ENCODE measurements at regions not wholly inside any gene's neighbourhood (a gene's known extent, or its start where the extent isn't known, plus 50 kb on each side); places are given as distances from the start of the nearest gene placed in this dataset.

- TF ChIP-seq TAF1 (IDR thresholded peaks at IDR 0.05; ENCODE audit: low read depth) (no peak), TEAD4 (IDR thresholded peaks at IDR 0.05) (no peak), TCF12 (IDR thresholded peaks at IDR 0.05; ENCODE audit: low read depth) (no peak), EP300 (IDR thresholded peaks at IDR 0.05; ENCODE audit: borderline replicate concordance) (no peak), REST (IDR thresholded peaks at IDR 0.05; ENCODE audit: low read depth) (no peak), MAX (IDR thresholded peaks at IDR 0.05) (no peak), CREB1 (IDR thresholded peaks at IDR 0.05; ENCODE audit: low read depth) (no peak)
These were observed 202.8 kb upstream of the CXCL12 start for GRCh38 chr10:44587488-44588318.
